Hepatocyte (in vitro differentiated cells): ENCODE measurements at regions not wholly inside any gene's neighbourhood (a gene's known extent, or its start where the extent isn't known, plus 50 kb on each side); places are given as distances from the start of the nearest gene placed in this dataset.

Source experiments
- DNase-seq: peaks from one replicate; pipeline ENCODE4 v3.0.0-alpha.2; 2016; ENCODE audit warnings: low spot score
- H2AFZ ChIP-seq: fragments of 200-600 bp; sonication (generic); 2 replicates; pipeline ENCODE4 v1.6.0; 2016; ENCODE audit warnings: antibody characterized with exemption, mild to moderate bottlenecking
- H3K27ac ChIP-seq: fragments of 200-600 bp; sonication (generic); 2 replicates; pipeline ENCODE4 v1.5.1; 2016; ENCODE audit warnings: mild to moderate bottlenecking
- H3K27me3 ChIP-seq: fragments of 200-600 bp; sonication (generic); 2 replicates; pipeline ENCODE4 v1.6.1; 2016
- H3K36me3 ChIP-seq: fragments of 200-600 bp; sonication (generic); replicated peaks from 2 replicates; pipeline ENCODE4 v1.5.1; 2016; ENCODE audit warnings: low read depth; ENCODE audit not compliant: insufficient read depth
- H3K4me1 ChIP-seq: fragments of 200-600 bp; sonication (generic); 2 replicates; pipeline ENCODE4 v1.5.1; 2016; ENCODE audit warnings: mild to moderate bottlenecking, moderate library complexity; ENCODE audit not compliant: insufficient read depth
- H3K4me2 ChIP-seq: fragments of 200-600 bp; sonication (generic); 2 replicates; pipeline ENCODE4 v1.6.0; 2016
- H3K4me3 ChIP-seq: fragments of 200-600 bp; sonication (generic); 2 replicates; pipeline ENCODE4 v1.5.1; 2016; ENCODE audit warnings: mild to moderate bottlenecking
- H3K79me2 ChIP-seq: fragments of 200-600 bp; sonication (generic); 2 replicates; pipeline ENCODE4 v1.6.0; 2017; ENCODE audit warnings: mild to moderate bottlenecking
- H3K9me2 ChIP-seq: fragments of 200-600 bp; sonication (generic); replicated peaks from 2 replicates; pipeline ENCODE4 v1.6.0; 2017; ENCODE audit warnings: mild to moderate bottlenecking; ENCODE audit not compliant: insufficient read depth
- H3K9me3 ChIP-seq: fragments of 200-600 bp; sonication (generic); 2 replicates; pipeline ENCODE4 v1.5.1; 2016; ENCODE audit warnings: low read depth, mild to moderate bottlenecking
- H4K20me1 ChIP-seq: fragments of 200-600 bp; sonication (generic); 2 replicates; pipeline ENCODE4 v1.6.0; 2016; ENCODE audit warnings: mild to moderate bottlenecking; ENCODE audit not compliant: insufficient read depth, poor library complexity, severe bottlenecking
- EZH2 ChIP-seq: fragments of 200-600 bp; sonication (generic); IDR thresholded peaks from 2 replicates; pipeline ENCODE4 v1.6.1; 2016; ENCODE audit warnings: antibody characterized with exemption, mild to moderate bottlenecking, borderline replicate concordance
- EZH2phosphoT487 ChIP-seq: fragments of 200-600 bp; sonication (generic); IDR thresholded peaks from one replicate; pipeline ENCODE4 v1.6.1; 2018; ENCODE audit warnings: antibody characterized with exemption, mild to moderate bottlenecking, low read depth, moderate library complexity; ENCODE audit not compliant: unreplicated experiment, severe bottlenecking
- WGBS: methylation state at CpG from one replicate; pipeline ENCODE4 v1.1.6; 2016; ENCODE audit warnings: low lambda C conversion rate; ENCODE audit errors: missing lambda C conversion rate; 5-methylcytosine and 5-hydroxymethylcytosine counted together
- TF ChIP-seq, protein P1 (sequence below): fragments of 200-600 bp; sonication (generic); IDR thresholded peaks from 2 replicates; pipeline ENCODE4 v1.5.1; 2016; ENCODE audit warnings: antibody characterized with exemption, mild to moderate bottlenecking; ENCODE audit not compliant: poor library complexity

- Histone ChIP-seq H3K9me3 (no peaks in the 10 kb centered on the region), H3K27me3 (no peaks in the 10 kb centered on the region), H2AFZ (no peak overlapping the region), H4K20me1 (no peaks in the 10 kb centered on the region), H3K4me2 (no peak overlapping the region), H3K27ac (no peak overlapping the region), H3K4me1 (no peaks in the 10 kb centered on the region), H3K36me3 (no peaks in the 10 kb centered on the region), H3K4me3 (no peak overlapping the region), H3K9me2 (no peaks in the 10 kb centered on the region), H3K79me2 (no peaks in the 10 kb centered on the region)
- no peak for DNase-seq
- TF ChIP-seq EZH2phosphoT487 (no peak), EZH2 (no peak)
- TF ChIP-seq, protein P1, sequence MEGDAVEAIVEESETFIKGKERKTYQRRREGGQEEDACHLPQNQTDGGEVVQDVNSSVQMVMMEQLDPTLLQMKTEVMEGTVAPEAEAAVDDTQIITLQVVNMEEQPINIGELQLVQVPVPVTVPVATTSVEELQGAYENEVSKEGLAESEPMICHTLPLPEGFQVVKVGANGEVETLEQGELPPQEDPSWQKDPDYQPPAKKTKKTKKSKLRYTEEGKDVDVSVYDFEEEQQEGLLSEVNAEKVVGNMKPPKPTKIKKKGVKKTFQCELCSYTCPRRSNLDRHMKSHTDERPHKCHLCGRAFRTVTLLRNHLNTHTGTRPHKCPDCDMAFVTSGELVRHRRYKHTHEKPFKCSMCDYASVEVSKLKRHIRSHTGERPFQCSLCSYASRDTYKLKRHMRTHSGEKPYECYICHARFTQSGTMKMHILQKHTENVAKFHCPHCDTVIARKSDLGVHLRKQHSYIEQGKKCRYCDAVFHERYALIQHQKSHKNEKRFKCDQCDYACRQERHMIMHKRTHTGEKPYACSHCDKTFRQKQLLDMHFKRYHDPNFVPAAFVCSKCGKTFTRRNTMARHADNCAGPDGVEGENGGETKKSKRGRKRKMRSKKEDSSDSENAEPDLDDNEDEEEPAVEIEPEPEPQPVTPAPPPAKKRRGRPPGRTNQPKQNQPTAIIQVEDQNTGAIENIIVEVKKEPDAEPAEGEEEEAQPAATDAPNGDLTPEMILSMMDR, result no peak
- WGBS, result 82% methylated on average over 2 of the region's 2 CpGs
These were observed 327.6 kb downstream of the TDRD15 start for GRCh38 chr2:21451403-21451802.

- Histone ChIP-seq H3K4me1 (no peaks in the 10 kb centered on the region), H3K79me2 (no peaks in the 10 kb centered on the region), H4K20me1 (no peaks in the 10 kb centered on the region), H3K9me2 (no peaks in the 10 kb centered on the region), H3K4me3 (no peak overlapping the region), H3K4me2 (no peak overlapping the region), H3K27me3 (no peaks in the 10 kb centered on the region), H3K36me3 (no peaks in the 10 kb centered on the region), H2AFZ (no peak overlapping the region), H3K9me3 (no peaks in the 10 kb centered on the region), H3K27ac (no peak overlapping the region)
- 42% methylated on average over 5 of the region's 5 CpGs for WGBS
- DNase-seq, result no peak
- TF ChIP-seq EZH2 (no peak), EZH2phosphoT487 (no peak)
- TF ChIP-seq, protein P1, result no peak
These were observed 328.5 kb downstream of the TDRD15 start for GRCh38 chr2:21452263-21452662.

GRCh38 chr2:21452678-21453077, 328.9 kb downstream of the TDRD15 start:
- Histone ChIP-seq H3K9me3 (no peaks in the 10 kb centered on the region), H3K27me3 (no peaks in the 10 kb centered on the region), H3K36me3 (no peaks in the 10 kb centered on the region), H4K20me1 (no peaks in the 10 kb centered on the region), H3K4me1 (no peaks in the 10 kb centered on the region), H3K4me2 (no peak overlapping the region), H2AFZ (no peak overlapping the region), H3K9me2 (no peaks in the 10 kb centered on the region), H3K79me2 (no peaks in the 10 kb centered on the region), H3K4me3 (no peak overlapping the region), H3K27ac (no peak overlapping the region)
- TF ChIP-seq EZH2phosphoT487 (no peak), EZH2 (no peak)
- TF ChIP-seq, protein P1, result no peak
- WGBS, result 23% methylated on average over 5 of the region's 5 CpGs
- DNase-seq, result no peak
